ENCODE measurements at regions not wholly inside any gene's neighbourhood (a gene's known extent, or its start where the extent isn't known, plus 50 kb on each side); places are given as distances from the start of the nearest gene placed in this dataset.
"Not testable (repeated sequence)": the region's sequence is repeated elsewhere in the genome, so short reads cannot be mapped to it uniquely, and the experiment has no call there.

- no peak for DNase-seq (ENCODE audit: low read depth)
These were observed 145.3 kb downstream of the ALX1 start for GRCh38 chr12:85425349-85425612.

GRCh38 chr12:85425926-85426325 lies 145.9 kb downstream of the ALX1 start:
- no peak for DNase-seq (ENCODE audit: low read depth)

- DNase-seq (ENCODE audit: low read depth), result not testable (repeated sequence)
These were observed 153.1 kb downstream of the ALX1 start for GRCh38 chr12:85433148-85433547.

- DNase-seq (ENCODE audit: low read depth), result no peak
These were observed 160.3 kb downstream of the ALX1 start for GRCh38 chr12:85440271-85440670.

GRCh38 chr12:85441025-85441424 lies 161.0 kb downstream of the ALX1 start:
- no peak for DNase-seq (ENCODE audit: low read depth)

GRCh38 chr12:85441741-85442140 lies 161.7 kb downstream of the ALX1 start:
- peak; percentile 10 for DNase-seq (ENCODE audit: low read depth)

GRCh38 chr12:85445060-85445938 lies 165.3 kb downstream of the ALX1 start:
- DNase-seq (ENCODE audit: low read depth), result no peak

- no peak for DNase-seq (ENCODE audit: low read depth)
These were observed 168.0 kb downstream of the ALX1 start for GRCh38 chr12:85448031-85448430.

- DNase-seq (ENCODE audit: low read depth), result no peak
These were observed 168.6 kb downstream of the ALX1 start for GRCh38 chr12:85448548-85449139.

- no peak for DNase-seq (ENCODE audit: low read depth)
These were observed 177.0 kb downstream of the ALX1 start for GRCh38 chr12:85457016-85457415.

- DNase-seq (ENCODE audit: low read depth), result no peak
These were observed 181.1 kb downstream of the ALX1 start for GRCh38 chr12:85461127-85461526.

- DNase-seq (ENCODE audit: low read depth), result no peak
These were observed 182.9 kb downstream of the ALX1 start for GRCh38 chr12:85462888-85463287.

- peak; percentile 36 for DNase-seq (ENCODE audit: low read depth)
These were observed 186.9 kb downstream of the ALX1 start for GRCh38 chr12:85466890-85467289.

- DNase-seq (ENCODE audit: low read depth), result peak; percentile 70
These were observed 188.5 kb downstream of the ALX1 start for GRCh38 chr12:85468356-85469157.

- DNase-seq (ENCODE audit: low read depth), result peak; percentile 72
These were observed 189.4 kb downstream of the ALX1 start for GRCh38 chr12:85469158-85470086.

GRCh38 chr12:85475277-85475676 lies 195.3 kb downstream of the ALX1 start:
- not testable (repeated sequence) for DNase-seq (ENCODE audit: low read depth)

GRCh38 chr12:85476756-85477155 lies 196.7 kb downstream of the ALX1 start:
- DNase-seq (ENCODE audit: low read depth), result no peak

- no peak for DNase-seq (ENCODE audit: low read depth)
These were observed 204.4 kb downstream of the ALX1 start for GRCh38 chr12:85484387-85484786.

GRCh38 chr12:85489194-85489593 lies 209.2 kb downstream of the ALX1 start:
- no peak for DNase-seq (ENCODE audit: low read depth)

GRCh38 chr12:85504164-85504563 lies 224.1 kb downstream of the ALX1 start:
- no peak for DNase-seq (ENCODE audit: low read depth)

GRCh38 chr12:85504624-85505023 lies 224.6 kb downstream of the ALX1 start:
- no peak for DNase-seq (ENCODE audit: low read depth)

All from LHCN-M2 (cell line).